Neural crest cell (in vitro differentiated cells): ENCODE measurements at regions not wholly inside any gene's neighbourhood (a gene's known extent, or its start where the extent isn't known, plus 50 kb on each side); places are given as distances from the start of the nearest gene placed in this dataset.

Source experiments
- DNase-seq: peaks from one replicate; pipeline ENCODE4 v3.0.0; 2021; ENCODE audit warnings: low read depth, mixed read lengths, low spot score
- H3K27ac Mint-ChIP-seq: one replicate; pipeline ENCODE4 v1.8.0; 2021; ENCODE audit warnings: mild to moderate bottlenecking, mixed read lengths; ENCODE audit not compliant: unreplicated experiment
- H3K27me3 Mint-ChIP-seq: 2 replicates; pipeline ENCODE4 v1.8.0; 2021; ENCODE audit warnings: low read depth, mild to moderate bottlenecking, mixed read lengths
- H3K36me3 Mint-ChIP-seq: 2 replicates; pipeline ENCODE4 v1.8.0; 2021; ENCODE audit warnings: low read depth, mild to moderate bottlenecking, mixed read lengths
- H3K4me1 Mint-ChIP-seq: 2 replicates; pipeline ENCODE4 v1.8.0; 2021; ENCODE audit warnings: mixed read lengths
- H3K4me3 Mint-ChIP-seq: one replicate; pipeline ENCODE4 v1.8.0; 2021; ENCODE audit warnings: mild to moderate bottlenecking, mixed read lengths
- H3K9me3 Mint-ChIP-seq: 2 replicates; pipeline ENCODE4 v1.8.0; 2021; ENCODE audit warnings: mixed read lengths
- TF ChIP-seq, protein P1 (sequence below): fragments of 200-600 bp; sonication (generic); conservative IDR thresholded peaks from 2 replicates; pipeline ENCODE4 v1.5.0; 2021; ENCODE audit warnings: antibody characterized with exemption, mild to moderate bottlenecking

DNA sequence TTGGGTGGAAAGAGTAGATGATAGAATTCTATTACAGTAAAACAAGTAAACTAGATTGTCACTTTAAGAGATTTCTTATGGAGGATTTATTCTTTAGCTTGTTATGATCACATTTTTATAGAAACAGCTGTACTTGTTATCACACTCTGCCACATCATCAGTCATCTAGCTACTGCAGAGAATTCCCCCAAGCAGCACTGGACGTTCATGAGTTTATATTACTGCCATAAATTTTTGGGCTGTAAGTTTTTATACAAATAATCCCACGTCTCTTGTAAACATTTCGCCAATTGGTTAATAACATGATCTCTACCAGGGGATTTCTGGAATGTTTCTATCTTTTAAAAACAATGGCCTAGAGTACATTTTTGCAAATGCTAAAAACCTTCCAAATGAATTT lies 238.8 kb downstream of the POLR1F start:
- no peaks in the 10 kb centered on the region for H3K9me3 Mint-ChIP-seq
- TF ChIP-seq, protein P1, sequence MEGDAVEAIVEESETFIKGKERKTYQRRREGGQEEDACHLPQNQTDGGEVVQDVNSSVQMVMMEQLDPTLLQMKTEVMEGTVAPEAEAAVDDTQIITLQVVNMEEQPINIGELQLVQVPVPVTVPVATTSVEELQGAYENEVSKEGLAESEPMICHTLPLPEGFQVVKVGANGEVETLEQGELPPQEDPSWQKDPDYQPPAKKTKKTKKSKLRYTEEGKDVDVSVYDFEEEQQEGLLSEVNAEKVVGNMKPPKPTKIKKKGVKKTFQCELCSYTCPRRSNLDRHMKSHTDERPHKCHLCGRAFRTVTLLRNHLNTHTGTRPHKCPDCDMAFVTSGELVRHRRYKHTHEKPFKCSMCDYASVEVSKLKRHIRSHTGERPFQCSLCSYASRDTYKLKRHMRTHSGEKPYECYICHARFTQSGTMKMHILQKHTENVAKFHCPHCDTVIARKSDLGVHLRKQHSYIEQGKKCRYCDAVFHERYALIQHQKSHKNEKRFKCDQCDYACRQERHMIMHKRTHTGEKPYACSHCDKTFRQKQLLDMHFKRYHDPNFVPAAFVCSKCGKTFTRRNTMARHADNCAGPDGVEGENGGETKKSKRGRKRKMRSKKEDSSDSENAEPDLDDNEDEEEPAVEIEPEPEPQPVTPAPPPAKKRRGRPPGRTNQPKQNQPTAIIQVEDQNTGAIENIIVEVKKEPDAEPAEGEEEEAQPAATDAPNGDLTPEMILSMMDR, result no peak
- DNase-seq, result no peak
- H3K27me3 Mint-ChIP-seq, result no peaks in the 10 kb centered on the region
- H3K36me3 Mint-ChIP-seq, result no peaks in the 10 kb centered on the region
- no peaks in the 10 kb centered on the region for H3K4me1 Mint-ChIP-seq
- no peak overlapping the region for H3K27ac Mint-ChIP-seq
- H3K4me3 Mint-ChIP-seq, result no peak overlapping the region

DNA sequence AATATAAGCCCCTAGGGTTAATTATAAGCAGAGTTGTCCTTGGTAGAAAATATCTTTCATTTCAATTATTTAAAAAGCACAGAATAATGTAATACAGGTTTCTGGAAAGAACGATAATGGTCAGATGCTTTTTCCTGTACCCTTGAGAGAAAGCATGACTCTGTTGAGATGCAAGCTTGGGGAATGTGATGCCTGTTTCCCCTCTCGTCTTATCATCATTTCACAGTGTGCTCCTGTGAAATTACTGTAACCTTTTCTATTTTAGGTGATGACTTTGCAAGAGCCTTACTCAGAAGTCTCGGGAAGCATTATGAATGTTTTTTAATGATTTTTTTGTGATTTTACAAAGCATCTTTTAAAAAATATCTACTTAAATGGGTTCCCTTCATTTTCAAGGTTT lies 243.0 kb downstream of the POLR1F start:
- no peak overlapping the region for H3K27ac Mint-ChIP-seq
- no peak overlapping the region for H3K4me3 Mint-ChIP-seq
- TF ChIP-seq, protein P1, result no peak
- no peaks in the 10 kb centered on the region for H3K4me1 Mint-ChIP-seq
- no peaks in the 10 kb centered on the region for H3K36me3 Mint-ChIP-seq
- H3K9me3 Mint-ChIP-seq, result no peaks in the 10 kb centered on the region
- no peaks in the 10 kb centered on the region for H3K27me3 Mint-ChIP-seq
- no peak for DNase-seq

GRCh38 chr7:19464751-19465150 lies 244.1 kb downstream of the POLR1F start:
- no peaks in the 10 kb centered on the region for H3K4me1 Mint-ChIP-seq
- H3K27ac Mint-ChIP-seq, result no peak overlapping the region
- no peak overlapping the region for H3K4me3 Mint-ChIP-seq
- no peaks in the 10 kb centered on the region for H3K36me3 Mint-ChIP-seq
- H3K9me3 Mint-ChIP-seq, result no peaks in the 10 kb centered on the region
- no peak for DNase-seq
- no peaks in the 10 kb centered on the region for H3K27me3 Mint-ChIP-seq
- TF ChIP-seq, protein P1, result no peak

GRCh38 chr7:19464241-19464640 lies 244.6 kb downstream of the POLR1F start:
- H3K36me3 Mint-ChIP-seq, result no peaks in the 10 kb centered on the region
- H3K27me3 Mint-ChIP-seq, result no peaks in the 10 kb centered on the region
- H3K9me3 Mint-ChIP-seq, result no peaks in the 10 kb centered on the region
- no peaks in the 10 kb centered on the region for H3K4me1 Mint-ChIP-seq
- H3K4me3 Mint-ChIP-seq, result no peak overlapping the region
- DNase-seq, result no peak
- TF ChIP-seq, protein P1, result no peak
- H3K27ac Mint-ChIP-seq, result no peak overlapping the region

DNA sequence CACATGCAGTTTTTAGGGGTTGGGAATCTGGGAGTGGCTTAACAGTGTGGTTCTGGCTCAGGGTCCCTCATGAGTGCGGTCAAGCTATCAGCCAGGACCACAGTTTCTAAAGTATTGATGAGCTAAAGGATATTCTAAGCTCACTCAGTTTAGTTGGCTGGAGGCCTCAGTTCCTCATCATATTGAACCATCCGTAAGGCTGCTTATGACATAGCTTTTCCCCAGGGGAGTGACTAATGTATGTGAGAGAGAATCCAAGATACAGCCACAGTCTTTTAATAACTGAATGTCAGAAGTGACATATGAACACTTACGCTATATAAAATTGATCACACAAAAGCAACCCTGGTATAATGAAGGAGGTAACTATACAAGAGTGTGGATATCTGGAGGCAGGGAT lies 245.3 kb downstream of the POLR1F start:
- H3K4me3 Mint-ChIP-seq, result no peak overlapping the region
- TF ChIP-seq, protein P1, result no peak
- no peak overlapping the region for H3K27ac Mint-ChIP-seq
- no peaks in the 10 kb centered on the region for H3K4me1 Mint-ChIP-seq
- H3K9me3 Mint-ChIP-seq, result no peaks in the 10 kb centered on the region
- H3K36me3 Mint-ChIP-seq, result no peaks in the 10 kb centered on the region
- no peak for DNase-seq
- H3K27me3 Mint-ChIP-seq, result no peaks in the 10 kb centered on the region

- Mint-ChIP-seq H3K27ac (no peak overlapping the region), H3K27me3 (no peaks in the 10 kb centered on the region), H3K9me3 (peaks cover 5% of the 10 kb centered on the region), H3K36me3 (no peaks in the 10 kb centered on the region), H3K4me3 (no peak overlapping the region), H3K4me1 (no peaks in the 10 kb centered on the region)
- no peak for DNase-seq
- TF ChIP-seq, protein P1, result no peak
Measured at GRCh38 chr7:19455623-19456022, 253.2 kb downstream of the POLR1F start.
